ENCODE measurements at regions not wholly inside any gene's neighbourhood (a gene's known extent, or its start where the extent isn't known, plus 50 kb on each side); places are given as distances from the start of the nearest gene placed in this dataset.

GRCh38 chr13:18948012-18948663 is 233.5 kb downstream of the TUBA3C start:
- Histone ChIP-seq H3K27me3 (ENCODE audit: insufficient read depth in 3 of 3, low read length in 2 of 3) (no peaks in the 10 kb centered on the region), H3K9me3 (no peaks in the 10 kb centered on the region), H3K4me1 (no peaks in the 10 kb centered on the region), H3K27ac (no peak overlapping the region), H3K36me3 (ENCODE audit: insufficient read depth in 1 of 2, low read depth in 1 of 2) (no peaks in the 10 kb centered on the region), H3K4me3 (no peak overlapping the region)
- 52 to 61% (median 53%) methylated on average over 5 of the region's 5 CpGs for WGBS, 3 donors
- ATAC-seq (no peak), DNase-seq (no peak)
- intact Hi-C loops (cut with DNase I): no loop called here
- no peak for TF ChIP-seq CTCF (IDR thresholded peaks at IDR 0.05)

- no peaks in the 10 kb centered on the region for H3K4me1 ChIP-seq
- DNase-seq (no peak), ATAC-seq (no peak)
- H3K27me3 ChIP-seq (ENCODE audit: insufficient read depth in 3 of 3, low read length in 2 of 3): no peaks in the 10 kb centered on the region
- no peak overlapping the region for H3K27ac ChIP-seq
- H3K36me3 ChIP-seq (ENCODE audit: insufficient read depth in 1 of 2, low read depth in 1 of 2): no peaks in the 10 kb centered on the region
- intact Hi-C loops (cut with DNase I): no loop called here
- no peaks in the 10 kb centered on the region for H3K9me3 ChIP-seq
- 68 to 83% (median 77%) methylated on average over 2 to 3 of the region's 3 CpGs for WGBS, 3 donors
- no peak overlapping the region for H3K4me3 ChIP-seq
- TF ChIP-seq CTCF (IDR thresholded peaks at IDR 0.05): no peak
Observed at GRCh38 chr13:18947376-18947977, 234.1 kb downstream of the TUBA3C start.

GRCh38 chr13:18946738-18947137 is 234.9 kb downstream of the TUBA3C start:
- H3K4me1 ChIP-seq: no peaks in the 10 kb centered on the region
- intact Hi-C loops (cut with DNase I): no loop called here
- no peak for DNase-seq
- WGBS, 3 donors: 41 to 49% (median 42%) methylated on average over 7 of the region's 7 CpGs
- H3K4me3 ChIP-seq: no peak overlapping the region
- no peaks in the 10 kb centered on the region for H3K36me3 ChIP-seq (ENCODE audit: insufficient read depth in 1 of 2, low read depth in 1 of 2)
- TF ChIP-seq CTCF (IDR thresholded peaks at IDR 0.05): no peak
- H3K9me3 ChIP-seq: no peaks in the 10 kb centered on the region
- H3K27me3 ChIP-seq (ENCODE audit: insufficient read depth in 3 of 3, low read length in 2 of 3): no peaks in the 10 kb centered on the region
- no peak overlapping the region for H3K27ac ChIP-seq
- no peak for ATAC-seq

GRCh38 chr13:18944501-18945068 is 237.0 kb downstream of the TUBA3C start:
- DNase-seq: no peak
- WGBS, 3 donors: 88 to 90% (median 89%) methylated on average over 27 to 29 of the region's 29 CpGs
- Histone ChIP-seq H3K4me3 (no peak overlapping the region), H3K4me1 (no peaks in the 10 kb centered on the region), H3K36me3 (ENCODE audit: insufficient read depth in 1 of 2, low read depth in 1 of 2) (no peaks in the 10 kb centered on the region), H3K27me3 (ENCODE audit: insufficient read depth in 3 of 3, low read length in 2 of 3) (no peaks in the 10 kb centered on the region), H3K9me3 (no peaks in the 10 kb centered on the region), H3K27ac (no peak overlapping the region)
- intact Hi-C loops (cut with DNase I): no loop called here
- no peak for ATAC-seq
- TF ChIP-seq CTCF (IDR thresholded peaks at IDR 0.05): no peak
